HG02938 (cell line): ENCODE measurements at regions not wholly inside any gene's neighbourhood (a gene's known extent, or its start where the extent isn't known, plus 50 kb on each side); places are given as distances from the start of the nearest gene placed in this dataset.

ENCODE experiments used
- ATAC-seq: cut with Tn5 transposase; IDR thresholded peaks from one replicate; pipeline ENCODE4 v1.9.1; 2021; ENCODE audit warnings: mild to moderate bottlenecking, moderate library complexity; ENCODE audit not compliant: unreplicated experiment

DNA sequence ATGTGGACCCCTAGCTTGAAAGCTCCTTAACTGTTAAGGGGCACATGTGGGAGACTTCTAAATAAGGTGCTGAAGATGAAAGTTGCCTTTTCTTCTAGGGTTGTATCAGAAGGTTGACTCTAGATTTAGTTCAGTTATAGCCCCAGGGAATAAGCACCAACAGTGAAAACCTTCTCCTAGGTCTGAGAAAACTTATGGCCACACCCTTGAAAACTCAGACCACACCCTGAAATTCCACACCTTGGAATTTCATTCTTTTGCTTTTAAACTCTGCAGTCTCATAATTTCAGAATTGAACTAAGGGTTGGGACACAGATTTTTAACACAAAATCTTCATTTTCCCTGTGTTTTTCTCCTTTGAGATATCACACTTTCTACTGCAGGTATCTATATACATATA is 355.8 kb upstream of the IL12A start:
- ATAC-seq, result no peak

DNA sequence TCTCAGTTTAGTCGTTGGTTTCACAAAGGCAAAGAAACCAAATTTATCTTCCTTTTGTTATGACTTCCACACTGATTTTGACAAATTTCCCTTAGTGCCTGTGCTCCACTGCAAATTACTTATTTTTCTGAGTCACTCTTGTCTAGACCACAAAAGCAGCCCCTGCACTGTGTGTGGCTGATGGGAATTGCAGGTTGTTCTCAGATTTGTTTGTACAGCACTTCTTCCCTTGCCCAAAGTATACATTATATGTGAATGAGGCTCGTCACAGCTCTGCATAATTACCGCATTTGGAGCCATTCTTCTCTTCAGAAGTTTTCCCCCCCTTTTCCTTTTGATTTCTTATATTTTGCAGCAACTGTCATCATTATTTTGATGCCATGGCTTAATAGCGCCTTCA is 354.2 kb upstream of the IL12A start:
- ATAC-seq, result no peak

DNA sequence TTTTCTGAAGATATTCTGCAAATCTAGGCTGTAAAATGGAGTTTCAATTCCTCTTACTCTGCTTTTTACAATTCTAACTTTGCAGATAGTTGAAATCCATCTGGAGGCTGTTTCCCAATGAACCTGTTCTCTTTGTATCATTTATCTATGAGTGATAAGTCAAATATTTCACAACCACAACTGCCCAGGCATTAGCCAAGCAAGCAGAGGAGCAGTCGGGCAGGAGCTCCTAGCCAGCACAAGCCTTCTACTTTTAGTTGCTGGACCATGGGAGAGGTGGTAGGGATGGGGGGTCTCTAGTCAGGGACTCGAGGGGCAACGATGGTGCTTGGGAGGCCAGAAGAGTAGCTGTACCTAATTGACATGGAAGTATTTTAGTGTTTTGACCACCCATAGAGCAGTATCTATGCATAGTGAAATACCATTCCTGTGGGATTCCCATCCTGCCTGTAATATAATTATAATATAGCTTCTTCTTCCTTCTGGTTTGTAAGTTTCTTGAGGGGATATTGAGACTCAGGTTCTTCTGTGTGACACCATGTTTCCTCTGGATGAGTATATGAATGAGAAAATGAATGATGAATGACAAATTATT is 353.5 kb upstream of the IL12A start:
- no peak for ATAC-seq

DNA sequence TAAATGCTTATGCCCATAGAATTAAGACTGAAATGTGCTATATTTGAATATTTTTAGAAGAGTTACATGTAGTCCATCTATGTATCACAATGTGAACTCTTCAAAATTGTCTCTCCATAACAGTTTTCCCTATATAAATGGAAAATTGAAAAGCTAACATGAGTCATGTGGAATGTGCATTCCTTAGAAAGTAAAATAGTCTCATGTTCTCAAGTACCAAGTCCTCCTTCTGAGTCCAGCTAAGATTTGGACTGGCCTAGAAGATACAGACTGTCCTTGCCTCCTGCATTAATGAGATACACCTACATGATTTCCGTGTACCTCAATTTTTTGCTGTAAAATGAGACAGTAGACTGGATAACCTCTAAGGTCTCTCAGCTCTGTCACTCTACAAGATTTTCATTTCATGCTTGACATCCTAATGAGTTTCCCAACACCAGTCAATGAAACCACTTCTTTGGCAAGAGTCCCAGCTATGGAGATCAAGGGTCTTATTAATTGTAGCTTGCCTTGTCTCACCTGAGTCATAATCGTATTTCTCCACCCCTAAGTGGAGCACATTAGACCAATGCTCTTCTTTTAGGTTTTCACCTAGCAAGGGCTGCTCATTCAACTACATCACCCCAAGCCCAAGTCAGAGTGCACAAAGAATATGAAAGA is 350.6 kb upstream of the IL12A start:
- ATAC-seq, result no peak

DNA sequence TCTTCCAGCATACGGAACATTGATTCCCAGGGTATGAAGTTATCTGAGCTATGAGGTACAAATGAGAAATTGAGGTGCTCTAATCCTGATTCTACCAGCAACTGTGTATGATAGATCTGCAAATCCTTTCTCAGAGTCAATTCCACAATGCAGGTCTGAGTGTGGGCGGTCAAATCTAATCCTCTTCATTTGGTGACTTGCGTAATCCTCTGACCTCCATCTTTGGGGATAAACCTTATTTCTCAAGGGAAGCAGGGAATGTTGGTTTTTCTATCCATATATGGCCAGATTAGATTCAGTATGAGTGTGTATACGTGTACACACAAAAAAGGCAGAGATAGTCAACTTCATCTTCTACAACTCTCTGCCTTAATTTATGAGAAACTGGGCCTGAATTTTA is 348.4 kb upstream of the IL12A start:
- no peak for ATAC-seq

DNA sequence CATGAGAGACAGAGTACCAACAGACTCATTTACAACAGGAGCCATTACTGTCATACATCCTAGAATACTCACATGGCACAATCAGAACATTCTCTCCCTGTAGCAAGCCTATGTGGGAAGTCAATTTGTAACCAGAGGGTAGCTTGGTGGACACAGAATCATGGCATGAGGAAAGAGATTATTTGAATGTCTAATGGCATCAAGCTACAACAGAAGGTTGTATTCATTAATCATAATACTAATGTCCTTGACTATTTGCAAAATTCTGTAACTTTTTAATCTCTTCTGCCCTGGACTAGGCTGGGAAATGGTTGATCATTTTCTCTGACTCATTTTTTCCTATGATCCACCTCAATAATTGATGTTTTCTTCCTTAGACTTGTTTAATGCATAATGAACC is 345.2 kb upstream of the IL12A start:
- ATAC-seq, result no peak

DNA sequence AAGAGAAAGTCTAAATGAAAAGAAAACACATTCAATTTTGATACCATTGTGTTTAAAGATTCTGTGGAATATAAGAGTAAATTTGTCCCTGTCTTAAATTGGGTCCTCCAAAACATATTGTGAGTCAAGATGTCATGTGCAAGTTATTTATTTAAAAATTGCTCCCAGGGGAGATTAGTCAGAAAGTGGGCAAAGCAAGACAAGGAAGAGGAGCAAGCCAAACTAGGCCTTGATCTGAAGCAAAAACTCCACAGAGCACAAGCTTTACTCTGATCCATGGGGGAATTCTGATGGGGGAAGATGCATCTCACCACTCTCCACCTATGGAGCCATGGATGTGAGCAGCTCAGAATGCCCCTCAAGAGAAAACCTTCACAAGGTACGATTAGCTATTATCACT is 342.8 kb upstream of the IL12A start:
- no peak for ATAC-seq

DNA sequence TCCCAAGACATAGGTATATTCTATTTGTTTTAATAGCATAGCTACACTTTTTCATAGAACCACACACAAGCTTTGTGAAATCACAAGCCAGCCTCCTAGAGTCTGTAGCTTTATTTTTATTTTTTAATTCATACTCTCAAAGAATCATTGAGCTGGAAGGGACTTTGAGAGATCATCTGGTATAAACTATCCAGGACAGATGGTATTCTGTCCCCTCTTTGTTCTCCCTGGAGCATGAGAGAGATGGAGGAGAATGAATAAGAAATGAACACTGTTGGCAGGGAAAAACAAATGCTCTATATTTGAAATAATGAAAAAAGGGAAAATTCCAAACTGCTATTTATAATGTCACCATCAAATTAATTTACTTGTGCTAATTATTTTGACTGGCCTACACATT is 338.7 kb upstream of the IL12A start:
- no peak for ATAC-seq

DNA sequence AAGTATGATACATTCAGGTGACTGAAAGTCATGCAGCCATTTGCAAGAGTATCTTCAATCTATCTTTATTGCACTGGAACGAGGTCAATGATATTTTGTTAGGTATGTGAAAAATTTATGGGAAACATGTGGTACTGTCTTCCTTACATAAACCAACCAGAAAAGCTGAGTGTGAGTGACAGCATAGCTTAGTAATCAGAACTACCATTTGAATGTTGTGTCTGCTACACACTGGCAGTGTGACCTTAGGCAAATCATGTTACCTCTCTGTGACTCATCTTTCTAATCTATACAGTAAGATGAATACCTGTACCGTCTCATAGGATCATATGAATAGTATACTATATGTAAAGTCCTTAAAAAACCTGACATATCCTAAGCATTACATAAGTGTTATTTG is 337.9 kb upstream of the IL12A start:
- no peak for ATAC-seq

DNA sequence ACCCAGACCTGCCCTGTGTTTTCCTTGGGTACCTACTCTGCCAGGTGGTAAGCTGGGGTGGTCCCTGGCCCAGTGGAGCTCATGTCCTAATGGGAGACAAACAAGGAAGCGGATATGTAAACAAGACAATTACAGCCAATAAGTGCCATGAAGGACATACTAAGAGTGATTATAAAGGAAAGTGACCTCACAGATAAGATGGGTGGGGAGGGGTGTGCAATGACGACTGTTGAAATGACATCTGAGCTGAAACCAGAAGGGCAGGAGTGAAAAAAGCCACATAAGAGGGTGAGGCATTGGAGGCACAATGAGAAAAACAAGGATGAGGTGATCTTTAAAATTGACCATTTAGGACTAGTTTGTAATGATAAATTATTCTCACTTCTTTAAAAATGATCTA is 336.2 kb upstream of the IL12A start:
- no peak for ATAC-seq

DNA sequence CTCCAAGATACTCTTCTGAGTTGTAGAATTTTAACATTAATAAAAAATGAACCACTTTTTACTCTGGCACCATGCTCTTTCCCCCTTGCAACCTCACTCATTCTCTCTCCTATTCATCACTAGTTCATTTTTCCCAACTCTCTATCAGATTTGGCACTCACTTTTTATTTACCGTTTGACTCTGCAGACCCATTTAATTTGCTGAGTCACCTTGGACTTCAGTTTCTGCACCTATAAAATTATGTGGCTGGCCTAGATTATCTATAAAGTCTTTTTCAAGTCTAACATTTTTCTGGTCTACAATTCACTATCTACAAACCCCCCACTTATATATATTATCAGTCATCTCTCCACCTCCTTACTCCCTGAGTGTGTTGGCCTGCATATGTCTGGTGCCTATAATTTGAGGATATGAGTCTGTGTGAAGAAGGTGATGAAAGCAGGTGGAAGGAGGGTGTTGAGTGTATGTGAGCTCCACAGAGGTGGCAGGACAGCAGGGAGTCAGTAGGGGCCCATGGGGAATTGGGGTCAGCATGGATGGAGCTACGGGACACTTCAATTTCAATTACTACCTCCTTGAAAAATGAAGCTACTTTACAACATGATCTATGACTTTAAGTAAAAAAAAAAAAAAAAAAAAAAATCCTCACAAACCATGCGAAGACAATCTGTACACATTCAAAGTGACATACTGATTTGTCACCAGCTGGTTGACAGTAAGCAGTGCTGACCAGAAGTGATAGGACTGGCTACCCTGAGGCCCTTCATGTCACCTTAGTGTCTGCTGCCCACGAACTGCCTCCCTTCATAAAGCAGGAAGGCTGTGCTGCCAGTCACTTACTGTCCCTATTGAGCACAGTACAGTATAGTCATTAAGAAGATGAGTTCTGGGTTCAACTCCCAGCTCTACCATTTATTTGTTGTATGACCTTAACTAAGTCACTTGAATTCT is 334.2 kb upstream of the IL12A start:
- ATAC-seq, result no peak

DNA sequence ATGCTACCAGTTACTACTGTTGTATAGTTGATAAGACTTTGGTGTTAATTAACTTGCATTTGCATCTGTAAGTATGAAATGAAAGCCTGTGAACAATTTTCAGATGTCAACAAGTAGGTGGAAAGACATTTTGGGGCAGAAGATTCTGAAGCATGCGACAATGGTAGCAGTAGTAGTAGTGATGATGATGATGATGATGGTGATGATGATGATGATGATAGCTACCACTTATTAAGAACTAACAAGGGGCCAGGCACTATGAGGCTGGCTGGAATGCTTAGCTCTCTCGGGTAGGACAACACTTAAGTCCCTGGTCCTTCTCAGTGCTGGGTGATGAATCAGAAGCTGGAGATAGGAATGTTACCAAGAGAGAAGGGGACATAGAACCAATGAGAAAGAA is 333.4 kb upstream of the IL12A start:
- no peak for ATAC-seq

DNA sequence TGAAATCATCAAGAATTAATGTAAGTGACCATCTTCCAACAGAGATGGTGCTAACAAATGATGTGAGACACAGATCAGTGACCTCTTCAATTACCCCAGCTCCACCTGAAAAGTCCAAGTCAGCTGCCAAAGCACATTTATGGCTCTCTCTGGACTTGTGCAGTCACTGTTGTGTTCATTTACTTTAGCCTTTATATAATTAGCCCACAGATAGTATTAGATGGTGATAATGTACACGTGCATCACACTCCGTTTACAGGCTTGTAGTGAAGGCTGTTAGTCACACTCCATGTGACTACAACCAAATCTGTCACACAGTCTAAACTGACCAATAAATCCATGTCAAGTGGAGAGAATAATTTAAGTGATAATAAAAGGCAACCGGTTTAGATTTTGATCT is 331.5 kb upstream of the IL12A start:
- no peak for ATAC-seq

DNA sequence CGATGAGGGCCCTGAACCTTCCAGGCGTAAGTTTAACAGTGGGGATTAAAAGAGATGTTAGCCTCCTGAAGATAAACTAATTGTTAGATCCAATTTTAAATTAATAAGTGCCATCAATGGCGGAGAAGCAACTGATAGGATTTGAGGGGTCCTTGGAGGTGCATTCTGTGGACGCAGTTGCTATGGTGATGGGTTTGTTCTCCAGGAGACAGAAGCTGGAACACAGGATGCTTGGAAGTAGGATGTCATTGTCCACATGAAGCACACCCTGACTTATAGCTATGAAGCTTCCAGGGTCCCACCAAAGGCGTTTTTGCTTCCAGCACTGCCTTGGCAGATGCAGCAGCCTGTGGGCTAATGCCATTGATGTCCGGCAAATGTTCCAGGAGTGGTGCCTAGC is 331.0 kb upstream of the IL12A start:
- no peak for ATAC-seq

DNA sequence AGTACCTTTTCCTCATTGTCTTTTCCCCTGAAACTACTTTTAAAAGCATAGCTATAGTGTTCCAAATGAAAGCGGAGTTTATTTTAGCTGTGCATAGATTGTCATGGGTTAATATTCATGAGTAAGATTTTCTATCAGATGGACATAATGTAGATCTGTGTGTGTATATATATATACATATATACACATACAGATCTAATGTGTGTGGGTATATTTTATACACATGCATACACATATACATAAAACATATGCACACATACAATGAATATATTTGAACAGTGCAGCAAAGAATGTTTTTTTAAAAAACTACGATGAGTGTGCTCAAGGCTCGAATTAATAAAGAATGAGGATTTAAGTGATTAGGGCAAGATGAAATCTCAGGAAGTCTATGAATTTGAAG is 328.3 kb upstream of the IL12A start:
- ATAC-seq, result no peak

DNA sequence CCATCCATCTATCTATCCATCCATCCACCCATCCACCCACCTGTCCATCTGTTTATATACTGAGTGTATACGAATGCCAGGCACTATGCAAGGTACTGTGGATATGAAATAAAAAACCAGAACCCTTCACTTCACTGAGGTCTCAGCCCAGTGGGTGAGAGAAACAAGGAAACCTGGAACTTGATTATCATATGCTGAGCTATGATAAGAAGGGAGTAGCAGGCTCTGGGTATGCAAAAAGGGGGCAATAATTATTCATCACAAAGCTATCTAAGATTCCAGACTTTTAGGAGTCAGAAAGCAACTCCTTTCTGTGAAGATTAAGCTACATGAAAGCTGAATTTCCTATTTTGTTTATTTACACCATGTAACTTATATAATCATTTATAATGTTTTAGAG is 327.7 kb upstream of the IL12A start:
- no peak for ATAC-seq

DNA sequence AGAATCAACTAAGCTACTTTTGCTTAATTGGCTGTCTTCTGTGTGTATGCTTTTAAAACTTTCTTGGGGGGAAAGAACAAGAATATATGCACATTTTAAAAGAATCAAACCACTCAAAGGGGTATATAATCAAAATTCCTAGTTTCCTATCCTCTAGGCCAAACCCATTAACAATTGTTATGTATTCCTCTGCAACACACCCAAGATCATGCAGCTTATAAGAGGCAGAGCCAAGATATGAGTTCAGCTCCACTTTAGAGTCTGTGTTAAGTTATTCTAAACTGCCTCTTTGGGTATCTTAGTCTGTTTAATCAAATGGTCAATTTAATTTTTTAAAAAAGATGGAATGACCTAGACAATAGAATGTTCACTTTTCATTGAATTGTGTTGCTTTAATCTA is 326.1 kb upstream of the IL12A start:
- no peak for ATAC-seq

DNA sequence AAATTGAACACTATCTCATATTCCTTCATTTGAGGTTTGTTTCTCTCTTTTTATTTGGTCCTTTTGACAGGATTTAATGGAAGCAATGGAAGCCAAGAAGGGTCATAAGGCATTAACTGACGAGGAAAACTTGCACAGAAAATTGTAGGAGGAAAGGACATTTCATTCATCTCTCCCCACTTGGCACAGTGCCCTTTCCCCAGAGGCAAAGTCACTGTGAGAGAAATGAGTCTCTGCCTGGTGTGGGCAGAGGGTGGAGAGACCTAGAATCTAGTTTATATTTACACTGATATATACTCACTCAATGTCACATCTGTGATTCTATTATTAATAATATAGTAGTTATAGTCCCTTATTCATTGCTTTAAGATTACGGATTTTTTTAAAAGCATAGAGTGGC is 324.6 kb upstream of the IL12A start:
- ATAC-seq, result no peak

DNA sequence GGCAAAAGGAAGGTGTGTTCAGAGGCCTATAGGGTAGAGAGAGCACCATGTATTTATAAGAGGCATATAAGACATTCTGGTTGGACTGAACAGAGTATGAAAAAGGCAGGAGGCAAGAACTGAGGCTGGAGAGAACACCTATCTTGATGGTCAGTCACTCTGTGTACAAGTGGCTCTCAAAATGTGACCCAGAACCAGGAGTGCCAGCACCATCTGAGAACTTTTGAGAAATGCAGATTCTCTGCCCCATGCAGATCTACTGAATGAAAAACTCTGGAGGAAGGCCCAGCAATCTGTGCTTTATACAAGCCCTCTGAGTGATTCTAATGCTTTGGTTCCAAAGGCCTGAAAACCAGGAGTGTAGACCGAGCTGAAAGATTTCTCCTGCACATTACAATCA is 324.0 kb upstream of the IL12A start:
- no peak for ATAC-seq

DNA sequence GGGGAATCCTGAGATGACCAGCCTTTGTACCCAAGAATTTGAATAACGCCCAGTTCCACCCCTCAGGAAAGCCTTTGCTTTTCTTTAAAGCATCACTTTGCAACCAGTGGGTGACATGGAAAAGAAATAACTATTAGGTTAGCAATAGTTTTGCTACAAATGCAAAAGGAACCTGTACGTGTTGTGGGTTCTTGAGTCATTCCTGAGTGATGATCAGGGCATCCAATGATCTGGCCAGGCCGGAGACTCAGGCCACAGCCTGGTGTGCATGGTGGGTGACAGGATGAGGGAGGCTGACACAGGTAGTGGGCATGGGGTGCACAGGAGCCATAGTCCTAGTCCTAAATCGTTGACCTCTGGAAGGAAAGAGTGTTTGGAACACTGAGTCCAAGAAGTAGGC is 321.4 kb upstream of the IL12A start:
- no peak for ATAC-seq

DNA sequence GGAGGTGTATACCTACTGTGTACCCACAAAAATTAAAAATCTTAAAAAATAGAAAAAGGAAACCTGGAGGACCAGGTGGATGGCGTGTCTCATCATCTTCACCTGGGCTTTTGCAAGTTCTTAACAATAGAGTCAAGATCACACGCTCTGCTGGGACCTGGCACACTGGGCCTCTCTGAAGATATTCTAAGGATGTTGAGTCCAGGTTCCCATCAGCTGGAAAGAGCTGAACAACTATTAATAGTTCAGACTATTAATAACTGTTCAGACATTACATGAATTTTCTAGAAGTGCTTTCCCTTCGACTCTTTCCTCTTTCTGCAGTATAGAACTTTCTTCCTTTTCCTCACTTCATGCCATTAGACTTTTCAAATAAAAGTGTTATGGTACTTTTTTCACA is 320.2 kb upstream of the IL12A start:
- no peak for ATAC-seq

DNA sequence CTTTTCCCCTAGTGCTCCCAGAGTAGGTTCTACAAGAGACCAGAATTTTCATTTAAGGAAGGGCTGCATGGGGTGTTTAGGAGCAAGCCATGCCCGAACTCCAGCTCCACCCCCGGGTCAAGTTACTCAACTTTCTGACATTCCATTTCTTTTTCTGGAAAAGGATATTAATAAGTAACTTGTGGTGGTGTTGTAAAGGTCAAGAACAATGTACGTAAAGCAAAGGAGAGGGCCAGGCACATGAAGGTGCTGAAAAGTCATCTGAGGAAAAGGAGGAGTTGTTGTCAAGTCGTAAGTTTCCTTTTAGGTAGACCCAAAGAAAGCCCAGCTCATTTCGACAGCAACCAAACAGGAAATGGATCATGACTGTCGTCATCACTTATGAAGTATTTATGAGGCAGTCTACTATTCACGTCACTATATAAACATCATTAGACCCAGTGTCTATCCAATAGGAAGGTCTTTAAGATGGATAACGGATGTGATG is 319.6 kb upstream of the IL12A start:
- no peak for ATAC-seq
